SHP77 (cell line): ENCODE measurements at regions not wholly inside any gene's neighbourhood (a gene's known extent, or its start where the extent isn't known, plus 50 kb on each side); places are given as distances from the start of the nearest gene placed in this dataset.

Experiments used
- DNase-seq, 2 experiments: peaks; one replicate each; lab custom pipeline; 2025; lab: John Stamatoyannopoulos, UW

- no peak for DNase-seq
Observed at GRCh38 chr20:58600756-58601155, 50.3 kb upstream of the STX16 start.

GRCh38 chr20:58599966-58600365 is 51.1 kb upstream of the STX16 start:
- no peak for DNase-seq

- no peak for DNase-seq
Observed at GRCh38 chr20:58598211-58599015, 52.7 kb upstream of the STX16 start.

GRCh38 chr20:58597249-58597891 is 53.7 kb upstream of the STX16 start:
- DNase-seq = no peak

DNA sequence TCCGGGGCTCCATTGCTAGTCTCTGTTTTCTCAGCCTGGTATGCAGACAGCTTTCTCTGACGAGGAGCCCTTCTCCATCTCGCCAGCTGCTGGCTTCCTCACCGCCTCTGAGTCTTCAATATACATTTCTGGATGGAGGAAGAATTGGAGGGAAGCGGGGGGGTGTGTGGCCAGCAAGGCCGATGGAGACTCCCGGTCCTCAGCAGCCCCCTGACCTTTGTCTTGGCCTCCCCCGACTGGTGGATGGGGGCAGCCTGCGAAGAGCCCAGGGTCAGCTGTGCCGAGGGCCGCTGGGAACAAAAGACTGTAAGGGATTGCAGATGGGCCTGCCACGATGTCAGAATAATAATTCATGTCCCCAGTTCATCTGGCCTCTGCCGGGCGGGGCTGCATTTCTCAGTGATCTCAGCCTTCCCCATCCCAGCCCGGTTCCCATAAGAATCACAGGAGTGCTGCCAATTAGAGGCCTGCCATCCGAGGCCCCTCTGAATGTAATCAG is 54.3 kb upstream of the STX16 start:
- DNase-seq = no peak

DNA sequence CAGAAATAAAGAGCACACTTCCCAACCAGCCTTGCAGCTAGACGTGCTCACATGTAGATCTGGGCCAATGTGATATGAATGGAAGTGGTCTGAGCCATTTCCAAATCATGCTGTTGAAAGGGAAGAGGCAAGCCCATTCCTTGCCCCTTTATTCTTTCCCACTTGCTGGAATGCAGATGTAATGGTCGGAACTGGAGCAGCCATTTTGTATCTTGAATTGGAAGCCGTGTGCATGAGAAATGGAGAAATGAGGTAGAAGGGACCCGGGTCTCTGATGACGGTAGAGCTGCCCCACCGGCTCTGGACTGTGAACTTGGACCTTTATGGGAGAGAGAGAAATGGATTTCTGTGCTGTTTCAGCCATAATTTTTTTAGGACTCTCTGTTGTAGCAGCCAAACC is 54.8 kb upstream of the STX16 start:
- no peak for DNase-seq

GRCh38 chr20:58595167-58595566 is 55.9 kb upstream of the STX16 start:
- DNase-seq = no peak

- no peak for DNase-seq
Observed at GRCh38 chr20:58593880-58594638, 57.0 kb upstream of the STX16 start.

- DNase-seq = no peak
Observed at GRCh38 chr20:58592076-58592695, 58.9 kb upstream of the STX16 start.

- no peak for DNase-seq
Observed at GRCh38 chr20:58590679-58591473, 60.2 kb upstream of the STX16 start.

GRCh38 chr20:58587467-58587866 is 63.6 kb upstream of the STX16 start:
- DNase-seq = no peak

DNA sequence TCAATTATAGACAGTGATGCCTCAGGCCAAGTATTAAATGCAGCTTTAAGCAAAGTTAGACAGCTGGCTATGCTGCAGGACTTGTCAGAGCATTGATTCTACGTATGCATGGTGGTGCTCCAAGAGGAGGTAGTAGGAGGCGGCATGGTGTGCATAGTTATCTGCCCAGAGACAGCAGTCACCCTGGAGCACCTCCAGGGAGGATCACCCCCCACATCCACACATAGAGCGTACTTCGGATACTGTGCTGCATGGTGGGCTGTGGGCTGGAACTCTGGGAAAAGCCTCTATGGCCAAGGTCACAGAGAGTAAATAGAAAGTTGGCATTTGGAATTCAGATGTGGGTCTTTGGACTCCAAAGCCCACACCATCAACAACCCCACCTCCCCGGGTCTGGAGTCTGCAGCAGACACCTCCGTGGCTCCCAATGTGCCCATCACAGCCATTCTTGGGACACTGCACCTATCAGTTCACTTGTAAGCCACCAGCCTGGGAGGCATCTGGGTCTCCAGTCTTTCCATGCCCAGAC is 64.5 kb upstream of the STX16 start:
- DNase-seq = no peak

DNA sequence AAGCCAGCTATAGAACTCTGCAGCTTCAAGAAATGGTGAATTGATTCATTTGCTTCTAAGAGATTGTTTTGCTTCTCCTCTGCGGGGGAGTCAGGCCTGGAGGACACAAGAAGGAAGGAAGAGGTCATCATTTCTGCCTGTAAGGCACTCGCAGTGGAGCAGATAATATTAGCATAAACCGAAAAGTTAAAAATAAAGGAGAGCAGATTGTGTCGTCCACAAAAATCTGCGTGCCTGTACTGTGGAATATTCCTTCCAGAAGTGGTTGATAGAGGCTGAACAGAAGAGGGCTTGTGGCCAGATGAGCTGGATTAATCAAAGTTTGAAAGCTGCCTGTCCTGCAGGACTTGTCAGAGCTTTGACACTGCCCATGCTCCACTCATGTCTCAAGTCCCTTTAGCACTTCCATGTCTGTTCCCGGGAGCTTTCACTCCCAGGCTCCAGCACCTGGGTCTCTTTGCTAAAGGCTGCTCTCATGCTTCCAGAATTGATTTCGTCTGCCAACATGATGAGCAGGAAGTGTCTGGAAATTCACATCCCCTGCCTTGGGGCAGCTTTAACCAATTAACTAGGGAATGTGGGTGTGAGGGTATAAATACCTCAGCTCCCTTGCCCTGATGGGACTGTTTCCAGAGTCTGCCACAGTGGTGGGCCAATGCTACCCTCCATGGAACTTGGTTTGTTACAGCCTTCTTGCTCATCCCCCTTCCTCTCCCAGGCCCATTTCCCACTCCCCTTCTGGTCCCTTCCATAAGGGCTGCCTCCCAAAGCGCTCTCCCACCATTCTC is 65.1 kb upstream of the STX16 start:
- DNase-seq = no peak

- no peak for DNase-seq
Observed at GRCh38 chr20:58584881-58585752, 66.0 kb upstream of the STX16 start.

- no peak for DNase-seq
Observed at GRCh38 chr20:58584051-58584824, 66.8 kb upstream of the STX16 start.

DNA sequence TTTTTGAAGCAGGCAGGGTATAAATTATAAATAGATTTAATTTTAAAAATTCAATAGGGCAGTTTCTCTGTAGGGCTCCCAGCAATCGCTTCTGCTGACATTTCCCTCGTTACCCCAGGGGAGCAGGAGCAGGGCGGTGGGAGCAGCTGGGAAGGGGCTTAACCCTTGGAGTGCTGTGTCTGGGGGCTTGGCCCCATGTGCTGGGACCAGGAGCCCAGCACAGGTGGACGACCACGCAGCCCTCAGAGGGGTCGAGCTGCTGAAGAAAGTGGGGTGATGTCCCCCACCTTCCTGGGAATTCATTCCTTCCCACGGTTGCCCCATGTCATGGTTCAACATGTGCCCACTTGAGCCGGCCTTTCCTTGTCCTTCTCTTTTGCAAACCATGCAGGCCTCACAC is 67.5 kb upstream of the STX16 start:
- DNase-seq = no peak

GRCh38 chr20:58583176-58583575 is 67.9 kb upstream of the STX16 start:
- no peak for DNase-seq

DNA sequence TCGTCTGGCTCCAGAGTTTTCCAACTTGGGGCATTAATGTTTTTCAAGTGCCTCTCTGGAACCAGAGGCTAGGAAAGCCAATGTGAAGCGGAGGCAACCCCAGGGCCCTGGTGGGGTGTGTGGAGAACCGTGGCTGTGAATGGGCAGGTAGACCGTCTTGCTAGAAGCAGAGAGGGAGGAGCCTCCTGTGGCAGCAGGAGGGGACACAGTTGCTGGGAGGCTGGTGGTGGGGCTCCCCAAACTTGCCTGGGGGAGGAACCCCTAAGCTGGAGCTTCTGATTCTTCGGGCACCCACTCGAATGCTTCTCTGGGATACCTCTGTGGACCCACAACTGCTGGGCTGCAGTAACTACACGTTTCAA is 65.3 kb upstream of the APCDD1L start:
- no peak for DNase-seq
